Activated T-helper 2 cell treated with anti-CD3 and anti-CD28 coated beads, Interferon-gamma antibody, Interleukin-2, Interleukin-4, amounts not matched to agents 10 μg/mL and 5 μg/mL and 100 μg/mL, durations not matched to agents 14 hours and 24 hours and 36 hours (primary cell): ENCODE measurements at regions not wholly inside any gene's neighbourhood (a gene's known extent, or its start where the extent isn't known, plus 50 kb on each side); places are given as distances from the start of the nearest gene placed in this dataset.
A peak's percentile ranks its signal among the peaks of the same experiment; 100 is the strongest.

Experiments used
- DNase-seq: peaks from one replicate; pipeline ENCODE4 v3.0.0; 2021; ENCODE audit warnings: low spot score
- H3K27ac Mint-ChIP-seq: one replicate; pipeline ENCODE4 v1.8.0; 2021; ENCODE audit warnings: mixed read lengths
- H3K27me3 Mint-ChIP-seq: one replicate; pipeline ENCODE4 v1.8.0; 2021; ENCODE audit warnings: low read depth, mixed read lengths
- H3K36me3 Mint-ChIP-seq: one replicate; pipeline ENCODE4 v1.8.0; 2021; ENCODE audit warnings: low read depth, mixed read lengths
- H3K4me1 Mint-ChIP-seq: one replicate; pipeline ENCODE4 v1.8.0; 2021; ENCODE audit warnings: low read depth, mixed read lengths
- H3K4me3 Mint-ChIP-seq: one replicate; pipeline ENCODE4 v1.8.0; 2021; ENCODE audit warnings: low read depth, mild to moderate bottlenecking, moderate library complexity, mixed read lengths
- H3K9me3 Mint-ChIP-seq: one replicate; pipeline ENCODE4 v1.8.0; 2021; ENCODE audit warnings: mixed read lengths
- intact Hi-C: fragments of 100-400 bp; cut with micrococcal nuclease; formaldehyde crosslinking; loops from one replicate; pipeline ENCODE4 v1.15.1; 2023

GRCh38 chr9:110077925-110078324, 130.0 kb downstream of the C9orf152 start:
- Mint-ChIP-seq H3K27me3 (no peaks in the 10 kb centered on the region), H3K36me3 (peaks cover 37% of the 10 kb centered on the region), H3K4me1 (peaks cover 53% of the 10 kb centered on the region), H3K4me3 (no peak overlapping the region), H3K9me3 (no peaks in the 10 kb centered on the region), H3K27ac (no peak overlapping the region)
- intact Hi-C loops = no loop called here
- DNase-seq = no peak

GRCh38 chr9:110078604-110079003, 129.4 kb downstream of the C9orf152 start:
- H3K9me3 Mint-ChIP-seq = no peaks in the 10 kb centered on the region
- no peak for DNase-seq
- H3K36me3 Mint-ChIP-seq = peaks cover 41% of the 10 kb centered on the region
- H3K4me1 Mint-ChIP-seq = peaks cover 52% of the 10 kb centered on the region
- no peak overlapping the region for H3K27ac Mint-ChIP-seq
- H3K4me3 Mint-ChIP-seq = no peak overlapping the region
- intact Hi-C loops = no loop called here
- no peaks in the 10 kb centered on the region for H3K27me3 Mint-ChIP-seq

GRCh38 chr9:110081395-110081794, 126.6 kb downstream of the C9orf152 start:
- H3K9me3 Mint-ChIP-seq = no peaks in the 10 kb centered on the region
- intact Hi-C loops = no loop called here
- peaks cover 56% of the 10 kb centered on the region for H3K4me1 Mint-ChIP-seq
- no peak overlapping the region for H3K4me3 Mint-ChIP-seq
- H3K36me3 Mint-ChIP-seq = peaks cover 41% of the 10 kb centered on the region
- H3K27me3 Mint-ChIP-seq = no peaks in the 10 kb centered on the region
- no peak for DNase-seq
- H3K27ac Mint-ChIP-seq = peak overlapping the region; percentile 62

GRCh38 chr9:110083866-110084265, 124.1 kb downstream of the C9orf152 start:
- Mint-ChIP-seq H3K9me3 (no peaks in the 10 kb centered on the region), H3K36me3 (peaks cover 45% of the 10 kb centered on the region), H3K27ac (peak overlapping the region; percentile 40), H3K4me3 (no peak overlapping the region), H3K4me1 (peaks cover 66% of the 10 kb centered on the region), H3K27me3 (no peaks in the 10 kb centered on the region)
- DNase-seq = no peak
- intact Hi-C loops = no loop called here

- Mint-ChIP-seq H3K9me3 (no peaks in the 10 kb centered on the region), H3K27ac (no peak overlapping the region), H3K36me3 (peaks cover 42% of the 10 kb centered on the region), H3K4me1 (peaks cover 61% of the 10 kb centered on the region), H3K27me3 (no peaks in the 10 kb centered on the region), H3K4me3 (no peak overlapping the region)
- no peak for DNase-seq
- intact Hi-C loops = no loop called here
Measured at GRCh38 chr9:110086537-110086936, 121.4 kb downstream of the C9orf152 start.

GRCh38 chr9:110087605-110088004, 120.4 kb downstream of the C9orf152 start:
- H3K27ac Mint-ChIP-seq = peak overlapping the region; percentile 42
- peaks cover 54% of the 10 kb centered on the region for H3K4me1 Mint-ChIP-seq
- no peaks in the 10 kb centered on the region for H3K9me3 Mint-ChIP-seq
- H3K4me3 Mint-ChIP-seq = no peak overlapping the region
- no peak for DNase-seq
- peaks cover 32% of the 10 kb centered on the region for H3K36me3 Mint-ChIP-seq
- H3K27me3 Mint-ChIP-seq = no peaks in the 10 kb centered on the region
- intact Hi-C loops = no loop called here

GRCh38 chr9:110088099-110088498, 119.9 kb downstream of the C9orf152 start:
- Mint-ChIP-seq H3K27ac (peak overlapping the region; percentile 42), H3K4me3 (no peak overlapping the region), H3K36me3 (peaks cover 30% of the 10 kb centered on the region), H3K9me3 (no peaks in the 10 kb centered on the region), H3K27me3 (no peaks in the 10 kb centered on the region), H3K4me1 (peaks cover 54% of the 10 kb centered on the region)
- intact Hi-C loops = no loop called here
- no peak for DNase-seq

- no peak overlapping the region for H3K27ac Mint-ChIP-seq
Measured at GRCh38 chr9:110089681-110090370, 118.1 kb downstream of the C9orf152 start.

GRCh38 chr9:110092792-110093191, 115.2 kb downstream of the C9orf152 start:
- Mint-ChIP-seq H3K9me3 (no peaks in the 10 kb centered on the region), H3K4me3 (no peak overlapping the region), H3K27ac (no peak overlapping the region), H3K4me1 (peaks cover 34% of the 10 kb centered on the region), H3K36me3 (peaks cover 13% of the 10 kb centered on the region), H3K27me3 (no peaks in the 10 kb centered on the region)
- intact Hi-C loops = no loop called here
- no peak for DNase-seq

More at GRCh38 chr9:110089681-110090370, 118.1 kb downstream of the C9orf152 start:
- H3K27me3 Mint-ChIP-seq = no peaks in the 10 kb centered on the region
- DNase-seq = no peak
- intact Hi-C loops = no loop called here
- no peak overlapping the region for H3K4me3 Mint-ChIP-seq
- H3K36me3 Mint-ChIP-seq = peaks cover 26% of the 10 kb centered on the region
- H3K4me1 Mint-ChIP-seq = peaks cover 52% of the 10 kb centered on the region
- no peaks in the 10 kb centered on the region for H3K9me3 Mint-ChIP-seq

GRCh38 chr9:110093417-110093816, 114.5 kb downstream of the C9orf152 start:
- intact Hi-C loops = no loop called here
- Mint-ChIP-seq H3K27me3 (no peaks in the 10 kb centered on the region), H3K9me3 (no peaks in the 10 kb centered on the region), H3K36me3 (peaks cover 14% of the 10 kb centered on the region), H3K4me3 (no peak overlapping the region), H3K27ac (no peak overlapping the region), H3K4me1 (peaks cover 31% of the 10 kb centered on the region)
- DNase-seq = no peak

- Mint-ChIP-seq H3K9me3 (no peaks in the 10 kb centered on the region), H3K4me1 (peaks cover 34% of the 10 kb centered on the region), H3K4me3 (no peak overlapping the region), H3K27me3 (no peaks in the 10 kb centered on the region), H3K36me3 (peaks cover 19% of the 10 kb centered on the region), H3K27ac (no peak overlapping the region)
- intact Hi-C loops = no loop called here
- no peak for DNase-seq
Measured at GRCh38 chr9:110093871-110094270, 114.1 kb downstream of the C9orf152 start.

GRCh38 chr9:110095161-110095595, 112.8 kb downstream of the C9orf152 start:
- DNase-seq = no peak
- H3K27ac Mint-ChIP-seq = no peak overlapping the region
- H3K9me3 Mint-ChIP-seq = no peaks in the 10 kb centered on the region
- H3K4me1 Mint-ChIP-seq = peaks cover 35% of the 10 kb centered on the region
- H3K36me3 Mint-ChIP-seq = peaks cover 25% of the 10 kb centered on the region
- H3K27me3 Mint-ChIP-seq = no peaks in the 10 kb centered on the region
- no peak overlapping the region for H3K4me3 Mint-ChIP-seq
- intact Hi-C loops = no loop called here

GRCh38 chr9:110095776-110096175, 112.2 kb downstream of the C9orf152 start:
- Mint-ChIP-seq H3K36me3 (peaks cover 24% of the 10 kb centered on the region), H3K4me1 (peaks cover 36% of the 10 kb centered on the region), H3K27ac (no peak overlapping the region), H3K27me3 (no peaks in the 10 kb centered on the region), H3K4me3 (no peak overlapping the region), H3K9me3 (no peaks in the 10 kb centered on the region)
- no peak for DNase-seq
- intact Hi-C loops = no loop called here
